ENCODE measurements at regions not wholly inside any gene's neighbourhood (a gene's known extent, or its start where the extent isn't known, plus 50 kb on each side); places are given as distances from the start of the nearest gene placed in this dataset.

DNA sequence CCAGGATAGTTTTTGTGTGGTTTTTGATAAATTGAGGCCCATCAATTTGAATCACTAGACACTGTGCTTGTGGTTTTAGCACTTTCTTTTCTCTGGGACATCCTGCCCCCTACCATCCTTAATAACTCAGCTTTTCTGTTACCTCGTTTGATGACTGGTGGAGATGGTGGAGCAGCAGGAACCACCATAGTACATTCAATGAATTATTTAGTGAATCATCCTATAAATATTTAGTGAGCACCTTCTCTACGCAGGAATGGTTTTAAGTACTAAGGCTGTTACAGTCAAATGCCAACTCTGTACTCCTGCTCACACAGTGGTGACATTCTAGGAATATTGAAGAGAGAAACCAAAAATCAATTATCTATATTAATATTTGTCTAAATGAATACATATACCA is 585.2 kb downstream of the HAO1 start:
- H3K27ac ChIP-seq = no peak overlapping the region
- H3K36me3 ChIP-seq = no peaks in the 10 kb centered on the region
- no peaks in the 10 kb centered on the region for H3K4me1 ChIP-seq
- intact Hi-C loops (cut with DNase I; ENCODE audit: low total_unique reads) = no loop called here
- TF ChIP-seq POLR2A (IDR thresholded peaks at IDR 0.05) = no peak
- TF ChIP-seq, protein P1, sequence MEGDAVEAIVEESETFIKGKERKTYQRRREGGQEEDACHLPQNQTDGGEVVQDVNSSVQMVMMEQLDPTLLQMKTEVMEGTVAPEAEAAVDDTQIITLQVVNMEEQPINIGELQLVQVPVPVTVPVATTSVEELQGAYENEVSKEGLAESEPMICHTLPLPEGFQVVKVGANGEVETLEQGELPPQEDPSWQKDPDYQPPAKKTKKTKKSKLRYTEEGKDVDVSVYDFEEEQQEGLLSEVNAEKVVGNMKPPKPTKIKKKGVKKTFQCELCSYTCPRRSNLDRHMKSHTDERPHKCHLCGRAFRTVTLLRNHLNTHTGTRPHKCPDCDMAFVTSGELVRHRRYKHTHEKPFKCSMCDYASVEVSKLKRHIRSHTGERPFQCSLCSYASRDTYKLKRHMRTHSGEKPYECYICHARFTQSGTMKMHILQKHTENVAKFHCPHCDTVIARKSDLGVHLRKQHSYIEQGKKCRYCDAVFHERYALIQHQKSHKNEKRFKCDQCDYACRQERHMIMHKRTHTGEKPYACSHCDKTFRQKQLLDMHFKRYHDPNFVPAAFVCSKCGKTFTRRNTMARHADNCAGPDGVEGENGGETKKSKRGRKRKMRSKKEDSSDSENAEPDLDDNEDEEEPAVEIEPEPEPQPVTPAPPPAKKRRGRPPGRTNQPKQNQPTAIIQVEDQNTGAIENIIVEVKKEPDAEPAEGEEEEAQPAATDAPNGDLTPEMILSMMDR (IDR thresholded peaks at IDR 0.05) = no peak
- no peak overlapping the region for H3K4me3 ChIP-seq
- no peaks in the 10 kb centered on the region for H3K27me3 ChIP-seq
- DNase-seq = no peak
- no peaks in the 10 kb centered on the region for H3K9me3 ChIP-seq

DNA sequence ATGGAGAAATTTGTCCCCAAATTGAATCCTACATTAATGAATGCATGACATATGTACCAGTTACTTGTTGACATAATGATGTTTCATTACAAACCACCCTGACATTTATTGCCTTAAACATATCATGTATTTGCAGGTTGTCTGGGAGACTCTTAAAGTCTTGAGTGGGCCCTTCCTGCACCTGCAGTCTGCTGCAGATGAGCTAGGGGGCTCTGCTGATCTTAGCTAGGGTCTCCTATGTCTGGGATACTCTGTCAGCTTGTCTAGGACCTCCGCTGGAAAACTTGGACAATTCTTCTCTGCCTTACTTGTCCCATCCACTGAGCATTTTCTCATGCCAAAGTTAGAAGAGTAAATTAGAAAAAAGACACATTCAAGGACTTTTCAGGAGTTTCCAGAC is 581.6 kb downstream of the HAO1 start:
- H3K4me3 ChIP-seq = no peak overlapping the region
- no peaks in the 10 kb centered on the region for H3K36me3 ChIP-seq
- no peak for DNase-seq
- no peaks in the 10 kb centered on the region for H3K27me3 ChIP-seq
- no peak overlapping the region for H3K27ac ChIP-seq
- H3K4me1 ChIP-seq = no peaks in the 10 kb centered on the region
- TF ChIP-seq POLR2A (IDR thresholded peaks at IDR 0.05) = no peak
- TF ChIP-seq, protein P1 (IDR thresholded peaks at IDR 0.05) = no peak
- intact Hi-C loops (cut with DNase I; ENCODE audit: low total_unique reads) = no loop called here
- no peaks in the 10 kb centered on the region for H3K9me3 ChIP-seq

DNA sequence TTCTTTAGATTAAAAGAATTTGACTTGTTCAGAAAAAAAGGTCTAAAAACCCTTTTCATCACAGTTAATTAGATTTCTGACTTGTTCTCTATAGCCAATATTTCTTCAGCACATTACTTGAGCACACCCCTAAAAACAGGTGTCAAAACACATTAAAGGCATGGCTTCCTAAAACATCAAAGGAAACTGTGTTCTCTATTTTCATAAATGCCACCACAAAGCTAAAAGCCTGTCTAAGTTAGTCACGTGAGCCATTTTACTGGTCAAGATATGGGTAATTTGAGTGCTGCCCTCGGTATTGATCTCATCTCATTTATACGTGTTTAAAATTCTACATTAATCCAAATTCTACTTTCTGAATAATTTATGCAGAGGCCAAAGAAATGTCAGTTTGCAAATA is 580.5 kb downstream of the HAO1 start:
- Histone ChIP-seq H3K4me3 (no peak overlapping the region), H3K27ac (no peak overlapping the region), H3K36me3 (no peaks in the 10 kb centered on the region), H3K4me1 (no peaks in the 10 kb centered on the region), H3K27me3 (no peaks in the 10 kb centered on the region), H3K9me3 (no peaks in the 10 kb centered on the region)
- no peak for TF ChIP-seq POLR2A (IDR thresholded peaks at IDR 0.05)
- TF ChIP-seq, protein P1 (IDR thresholded peaks at IDR 0.05) = no peak
- intact Hi-C loops (cut with DNase I; ENCODE audit: low total_unique reads) = no loop called here
- no peak for DNase-seq

- no peak overlapping the region for H3K27ac ChIP-seq
- H3K4me1 ChIP-seq = no peaks in the 10 kb centered on the region
- TF ChIP-seq POLR2A (IDR thresholded peaks at IDR 0.05) = no peak
- TF ChIP-seq, protein P1 (IDR thresholded peaks at IDR 0.05) = no peak
- H3K27me3 ChIP-seq = no peaks in the 10 kb centered on the region
- intact Hi-C loops (cut with DNase I; ENCODE audit: low total_unique reads) = no loop called here
- DNase-seq = no peak
- H3K4me3 ChIP-seq = no peak overlapping the region
- H3K36me3 ChIP-seq = no peaks in the 10 kb centered on the region
- no peaks in the 10 kb centered on the region for H3K9me3 ChIP-seq
Observed at GRCh38 chr20:7361321-7361720, 578.9 kb downstream of the HAO1 start.

GRCh38 chr20:7361931-7362330 is 578.3 kb downstream of the HAO1 start:
- Histone ChIP-seq H3K27me3 (no peaks in the 10 kb centered on the region), H3K36me3 (no peaks in the 10 kb centered on the region), H3K9me3 (no peaks in the 10 kb centered on the region), H3K4me1 (no peaks in the 10 kb centered on the region), H3K27ac (no peak overlapping the region), H3K4me3 (no peak overlapping the region)
- intact Hi-C loops (cut with DNase I; ENCODE audit: low total_unique reads) = no loop called here
- TF ChIP-seq, protein P1 (IDR thresholded peaks at IDR 0.05) = no peak
- TF ChIP-seq POLR2A (IDR thresholded peaks at IDR 0.05) = no peak
- no peak for DNase-seq

All from uterus (tissue), 3 donors.